ENCODE measurements at regions not wholly inside any gene's neighbourhood (a gene's known extent, or its start where the extent isn't known, plus 50 kb on each side); places are given as distances from the start of the nearest gene placed in this dataset.

DNA sequence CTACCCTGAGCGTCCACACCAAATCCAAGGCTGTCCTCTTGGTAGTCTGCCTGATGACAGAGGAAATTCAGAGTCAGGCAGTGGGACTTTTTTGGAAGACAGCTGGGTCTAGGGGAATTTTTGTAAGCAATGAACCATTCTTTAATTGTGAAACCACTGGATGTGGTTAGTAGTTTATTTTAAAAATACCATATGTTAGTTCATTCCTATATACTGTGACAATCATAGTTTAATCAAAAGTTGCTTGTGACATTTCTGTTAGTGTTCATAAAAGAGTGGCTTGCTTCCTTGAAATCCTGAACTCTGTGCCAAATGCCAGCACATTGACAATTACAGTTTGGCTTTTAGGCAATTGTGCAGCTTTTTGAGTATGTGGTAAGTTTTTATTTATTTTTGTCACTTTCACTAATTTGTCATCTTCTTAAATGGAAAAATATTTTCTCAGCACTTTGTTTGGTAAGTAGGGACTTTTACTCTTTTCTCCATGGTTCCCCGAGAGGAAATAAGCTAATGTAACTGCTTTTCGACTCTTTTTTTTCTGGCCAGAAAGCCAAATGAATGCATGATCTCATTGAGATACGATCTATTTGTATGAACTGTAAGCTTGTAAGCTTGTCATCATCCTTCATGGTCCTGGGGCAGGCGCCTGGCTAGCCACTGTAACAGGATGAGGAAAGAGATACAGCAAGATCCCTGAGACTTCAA, 72.6 kb upstream of the SLC4A4 start:
- Histone ChIP-seq H3K27ac (ENCODE audit: low read length) (no peak overlapping the region), H3K4me3 (ENCODE audit: low read length) (no peak overlapping the region), H3K27me3 (ENCODE audit: low read depth, low read length) (no peaks in the 10 kb centered on the region), H2AFZ (ENCODE audit: low read depth, low read length) (no peak overlapping the region), H3K36me3 (replicated peaks; ENCODE audit: low read depth, low read length) (no peaks in the 10 kb centered on the region), H3K79me2 (ENCODE audit: low read length) (no peaks in the 10 kb centered on the region), H3K4me2 (ENCODE audit: low read length) (no peak overlapping the region), H4K20me1 (ENCODE audit: insufficient read depth, low read length) (no peaks in the 10 kb centered on the region), H3K4me1 (ENCODE audit: low read length) (peaks cover 6% of the 10 kb centered on the region), H3K9me3 (ENCODE audit: insufficient read depth, low read length) (no peaks in the 10 kb centered on the region), H3K9ac (ENCODE audit: low read length) (no peak overlapping the region)
- TF ChIP-seq, protein P1, sequence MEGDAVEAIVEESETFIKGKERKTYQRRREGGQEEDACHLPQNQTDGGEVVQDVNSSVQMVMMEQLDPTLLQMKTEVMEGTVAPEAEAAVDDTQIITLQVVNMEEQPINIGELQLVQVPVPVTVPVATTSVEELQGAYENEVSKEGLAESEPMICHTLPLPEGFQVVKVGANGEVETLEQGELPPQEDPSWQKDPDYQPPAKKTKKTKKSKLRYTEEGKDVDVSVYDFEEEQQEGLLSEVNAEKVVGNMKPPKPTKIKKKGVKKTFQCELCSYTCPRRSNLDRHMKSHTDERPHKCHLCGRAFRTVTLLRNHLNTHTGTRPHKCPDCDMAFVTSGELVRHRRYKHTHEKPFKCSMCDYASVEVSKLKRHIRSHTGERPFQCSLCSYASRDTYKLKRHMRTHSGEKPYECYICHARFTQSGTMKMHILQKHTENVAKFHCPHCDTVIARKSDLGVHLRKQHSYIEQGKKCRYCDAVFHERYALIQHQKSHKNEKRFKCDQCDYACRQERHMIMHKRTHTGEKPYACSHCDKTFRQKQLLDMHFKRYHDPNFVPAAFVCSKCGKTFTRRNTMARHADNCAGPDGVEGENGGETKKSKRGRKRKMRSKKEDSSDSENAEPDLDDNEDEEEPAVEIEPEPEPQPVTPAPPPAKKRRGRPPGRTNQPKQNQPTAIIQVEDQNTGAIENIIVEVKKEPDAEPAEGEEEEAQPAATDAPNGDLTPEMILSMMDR (IDR thresholded peaks at IDR 0.05; ENCODE audit: low read depth, low read length) = no peak
- no peak for TF ChIP-seq EZH2phosphoT487 (IDR thresholded peaks at IDR 0.05; ENCODE audit: low read depth)

DNA sequence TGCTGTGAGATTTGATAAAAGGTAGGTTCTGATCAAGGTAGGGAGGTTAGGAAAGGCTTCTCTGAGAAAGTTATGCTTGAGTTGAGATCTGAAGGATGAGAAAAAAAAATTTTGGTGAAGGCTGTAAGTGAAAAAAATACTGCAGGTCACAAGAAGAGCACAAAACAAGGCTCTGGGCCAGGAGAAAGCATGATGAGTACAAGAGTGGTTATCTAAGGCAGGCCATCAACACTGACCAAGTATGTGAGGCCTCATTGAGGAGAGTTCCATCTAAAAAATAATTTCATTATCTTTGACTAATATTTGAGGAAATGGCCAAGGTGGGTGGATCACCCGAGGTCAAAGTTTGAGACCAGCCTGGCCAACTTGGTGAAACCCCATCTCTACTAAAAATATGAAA, 71.6 kb upstream of the SLC4A4 start:
- no peak overlapping the region for H3K4me2 ChIP-seq (ENCODE audit: low read length)

DNA sequence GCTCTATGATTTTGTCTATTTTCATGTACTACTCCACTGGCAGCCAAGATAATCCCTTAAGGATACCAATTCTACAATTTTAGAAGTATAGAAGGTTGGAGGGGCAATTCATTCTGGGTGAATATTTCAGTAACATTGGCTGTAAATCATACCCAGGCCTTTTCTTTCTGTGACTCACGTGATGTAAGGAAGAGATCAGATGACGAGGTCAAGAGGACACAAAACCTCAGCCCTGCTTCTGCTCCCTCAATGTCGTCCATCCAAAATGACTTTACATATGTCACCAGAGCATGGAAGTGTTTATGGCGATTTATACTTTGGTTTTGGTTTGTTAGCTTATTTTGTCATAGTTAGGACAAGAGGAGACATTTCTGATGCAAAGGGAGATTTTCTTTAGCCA, 70.7 kb upstream of the SLC4A4 start:
- Histone ChIP-seq H3K9ac (ENCODE audit: low read length) (no peak overlapping the region), H3K9me3 (ENCODE audit: insufficient read depth, low read length) (no peaks in the 10 kb centered on the region), H3K36me3 (replicated peaks; ENCODE audit: low read depth, low read length) (no peaks in the 10 kb centered on the region), H3K4me2 (ENCODE audit: low read length) (no peak overlapping the region), H3K79me2 (ENCODE audit: low read length) (no peaks in the 10 kb centered on the region), H3K27ac (ENCODE audit: low read length) (no peak overlapping the region), H2AFZ (ENCODE audit: low read depth, low read length) (no peak overlapping the region), H3K4me1 (ENCODE audit: low read length) (peaks cover 3% of the 10 kb centered on the region; the same call in 1 of the 2 replicates), H4K20me1 (ENCODE audit: insufficient read depth, low read length) (no peaks in the 10 kb centered on the region), H3K4me3 (ENCODE audit: low read length) (no peak overlapping the region), H3K27me3 (ENCODE audit: low read depth, low read length) (no peaks in the 10 kb centered on the region)
- TF ChIP-seq, protein P1 (IDR thresholded peaks at IDR 0.05; ENCODE audit: low read depth, low read length) = no peak
- no peak for TF ChIP-seq EZH2phosphoT487 (IDR thresholded peaks at IDR 0.05; ENCODE audit: low read depth)

More for the DNA sequence above, 71.6 kb upstream of the SLC4A4 start:
- no peak overlapping the region for H3K4me3 ChIP-seq (ENCODE audit: low read length)
- H3K4me1 ChIP-seq (ENCODE audit: low read length) = peaks cover 3% of the 10 kb centered on the region; the same call in 1 of the 2 replicates
- no peak overlapping the region for H3K27ac ChIP-seq (ENCODE audit: low read length)
- no peak overlapping the region for H2AFZ ChIP-seq (ENCODE audit: low read depth, low read length)
- no peaks in the 10 kb centered on the region for H3K27me3 ChIP-seq (ENCODE audit: low read depth, low read length)
- H3K9me3 ChIP-seq (ENCODE audit: insufficient read depth, low read length) = no peaks in the 10 kb centered on the region
- TF ChIP-seq EZH2phosphoT487 (IDR thresholded peaks at IDR 0.05; ENCODE audit: low read depth) = no peak
- TF ChIP-seq, protein P1 (IDR thresholded peaks at IDR 0.05; ENCODE audit: low read depth, low read length) = no peak
- no peaks in the 10 kb centered on the region for H3K79me2 ChIP-seq (ENCODE audit: low read length)
- no peak overlapping the region for H3K9ac ChIP-seq (ENCODE audit: low read length)
- H3K36me3 ChIP-seq (replicated peaks; ENCODE audit: low read depth, low read length) = no peaks in the 10 kb centered on the region
- no peaks in the 10 kb centered on the region for H4K20me1 ChIP-seq (ENCODE audit: insufficient read depth, low read length)

DNA sequence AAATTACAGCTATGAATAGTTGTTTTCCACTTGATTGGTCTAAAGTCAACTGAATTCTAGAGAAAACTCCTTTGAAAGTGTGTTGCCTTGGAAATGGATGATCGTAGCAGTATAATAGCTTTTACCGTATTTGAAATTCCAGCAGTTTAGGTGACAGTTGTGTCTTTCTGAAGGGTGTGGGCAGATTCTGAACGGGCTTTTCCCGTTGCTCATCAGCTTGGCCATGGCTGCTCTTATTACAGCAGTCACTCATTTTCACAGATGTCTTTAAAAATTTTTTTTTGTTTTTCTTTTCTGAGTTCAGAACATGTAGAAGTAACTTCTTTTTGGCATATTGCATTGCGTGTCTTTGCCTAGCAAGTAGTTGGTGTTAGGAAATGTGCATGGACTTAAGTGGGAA, 69.6 kb upstream of the SLC4A4 start:
- Histone ChIP-seq H3K79me2 (ENCODE audit: low read length) (no peaks in the 10 kb centered on the region), H3K4me3 (ENCODE audit: low read length) (no peak overlapping the region), H4K20me1 (ENCODE audit: insufficient read depth, low read length) (no peaks in the 10 kb centered on the region), H3K9ac (ENCODE audit: low read length) (no peak overlapping the region), H3K9me3 (ENCODE audit: insufficient read depth, low read length) (no peaks in the 10 kb centered on the region), H2AFZ (ENCODE audit: low read depth, low read length) (no peak overlapping the region), H3K27me3 (ENCODE audit: low read depth, low read length) (no peaks in the 10 kb centered on the region), H3K36me3 (replicated peaks; ENCODE audit: low read depth, low read length) (no peaks in the 10 kb centered on the region), H3K4me1 (ENCODE audit: low read length) (peaks cover 3% of the 10 kb centered on the region; the same call in 1 of the 2 replicates), H3K27ac (ENCODE audit: low read length) (no peak overlapping the region), H3K4me2 (ENCODE audit: low read length) (no peak overlapping the region)
- no peak for TF ChIP-seq EZH2phosphoT487 (IDR thresholded peaks at IDR 0.05; ENCODE audit: low read depth)
- TF ChIP-seq, protein P1 (IDR thresholded peaks at IDR 0.05; ENCODE audit: low read depth, low read length) = no peak

Measured in OCI-LY3 (cell line).